Dedifferentiated amniotic fluid mesenchymal stem cell (primary cell): ENCODE measurements at regions not wholly inside any gene's neighbourhood (a gene's known extent, or its start where the extent isn't known, plus 50 kb on each side); places are given as distances from the start of the nearest gene placed in this dataset.
A peak's percentile ranks its signal among the peaks of the same experiment; 100 is the strongest.
"Not testable (repeated sequence)": the region's sequence is repeated elsewhere in the genome, so short reads cannot be mapped to it uniquely, and the experiment has no call there.

ENCODE experiments used
- DNase-seq: peaks from one replicate; pipeline ENCODE4 v3.0.0-alpha.2; 2016; ENCODE audit errors: extremely low spot score

DNA sequence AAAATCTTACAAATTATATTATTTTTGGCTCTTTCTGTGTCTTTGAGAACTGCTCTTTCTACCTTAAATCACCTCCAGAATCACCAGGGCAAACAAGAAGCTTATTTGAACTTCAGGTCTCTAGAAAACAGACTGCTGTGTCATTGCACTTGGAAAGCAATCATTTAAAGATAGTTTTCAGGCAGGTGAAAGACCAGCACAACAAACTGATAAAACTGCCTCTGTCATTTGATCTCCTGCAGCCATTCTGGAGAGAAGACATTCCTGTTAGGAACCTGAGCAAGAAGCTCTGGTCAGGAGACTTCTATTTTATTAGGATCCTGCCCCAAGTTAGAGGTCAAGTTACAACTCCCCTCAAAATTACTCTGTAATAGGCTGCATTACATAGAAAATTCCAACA, 50.7 kb upstream of the AP4E1 start:
- DNase-seq = no peak

GRCh38 chr15:50854601-50855490, 53.6 kb upstream of the AP4E1 start:
- no peak for DNase-seq

DNA sequence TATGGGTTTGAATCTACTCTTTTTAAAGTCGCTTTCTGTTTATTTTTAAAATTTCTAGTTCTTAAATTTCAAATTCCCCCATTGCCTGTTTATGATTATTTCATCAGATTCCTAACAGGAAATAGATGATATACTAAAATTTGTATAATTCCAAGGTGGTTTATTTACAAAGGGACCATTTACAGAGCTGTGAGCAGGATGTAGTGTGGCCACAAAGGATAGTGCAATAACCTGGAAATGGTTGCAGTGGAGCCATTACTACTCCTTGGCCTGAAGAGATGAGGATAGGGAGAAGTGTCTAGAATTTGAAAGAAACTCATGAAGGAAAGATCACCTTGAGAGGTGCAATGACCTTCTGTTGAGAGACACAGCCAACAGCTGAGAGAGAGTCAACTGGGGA, 58.5 kb upstream of the AP4E1 start:
- no peak for DNase-seq

DNA sequence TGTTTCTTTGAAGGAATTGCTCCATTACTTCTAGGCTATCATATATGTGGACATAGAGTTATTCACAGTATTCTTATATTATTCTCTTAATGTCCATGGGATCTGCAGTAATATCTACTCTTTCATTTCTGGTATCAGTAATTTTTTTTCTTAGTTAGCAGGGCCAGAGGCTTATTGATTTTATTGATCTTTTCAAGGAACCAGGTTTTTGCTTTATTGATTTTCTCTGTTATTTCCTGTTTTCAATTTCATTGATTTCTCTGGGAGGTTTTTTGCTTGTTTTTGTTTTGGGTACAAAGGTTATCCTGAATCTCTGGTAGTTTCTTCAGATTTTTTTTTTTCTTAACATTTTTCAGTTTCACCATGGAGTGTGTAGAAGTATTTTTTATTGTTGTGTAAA, 60.1 kb upstream of the AP4E1 start:
- DNase-seq = no peak

GRCh38 chr15:50845181-50845580, 63.3 kb upstream of the AP4E1 start:
- not testable (repeated sequence) for DNase-seq

GRCh38 chr15:50840520-50840919, 68.0 kb upstream of the AP4E1 start:
- no peak for DNase-seq

- no peak for DNase-seq
These were observed 71.2 kb upstream of the AP4E1 start for GRCh38 chr15:50837256-50837770.

DNA sequence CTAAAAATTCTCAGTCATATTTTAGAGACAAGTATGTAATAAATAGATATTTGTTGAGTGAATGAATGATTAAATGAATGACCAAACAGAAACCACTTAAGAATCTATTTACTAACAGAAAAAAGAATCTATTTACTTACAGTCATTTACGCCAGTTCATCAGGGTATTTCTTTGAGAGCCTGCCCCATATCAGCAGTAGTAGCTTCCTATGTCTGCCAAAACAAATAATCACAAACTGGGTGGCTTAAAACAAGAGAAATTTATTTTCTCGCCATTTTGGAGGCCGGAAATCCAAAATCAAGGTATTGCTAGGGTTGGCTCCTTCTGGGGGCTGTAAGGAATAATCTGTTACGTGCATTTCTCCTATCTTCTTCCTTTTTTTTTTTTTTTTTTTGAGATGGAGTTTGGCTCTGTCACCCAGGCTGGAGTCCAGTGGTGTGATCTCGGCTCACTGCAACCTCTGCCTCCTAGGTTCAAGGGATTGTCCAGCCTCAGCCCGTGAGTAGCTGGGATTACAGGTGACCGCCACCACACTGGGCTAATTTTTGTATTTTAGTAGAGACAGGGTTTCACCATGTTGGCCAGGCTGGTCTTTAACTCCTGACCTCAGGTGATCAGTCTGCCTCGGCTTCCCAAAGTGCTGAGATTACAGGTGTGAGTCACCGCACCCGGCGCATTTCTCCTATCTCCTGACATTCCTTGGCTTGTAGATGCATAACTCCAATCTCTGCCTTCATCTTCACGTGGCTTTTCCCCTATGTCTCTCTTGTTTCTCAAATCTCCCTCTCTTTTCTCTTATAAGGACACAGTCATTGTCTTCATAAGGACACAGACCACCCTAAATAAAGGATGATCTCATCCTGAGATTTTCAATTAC, 65.2 kb upstream of the SPPL2A start:
- no peak for DNase-seq

GRCh38 chr15:50828610-50829206, 63.2 kb upstream of the SPPL2A start:
- DNase-seq = peak; percentile 86

- DNase-seq = no peak
These were observed 60.4 kb upstream of the SPPL2A start for GRCh38 chr15:50825946-50826345.

DNA sequence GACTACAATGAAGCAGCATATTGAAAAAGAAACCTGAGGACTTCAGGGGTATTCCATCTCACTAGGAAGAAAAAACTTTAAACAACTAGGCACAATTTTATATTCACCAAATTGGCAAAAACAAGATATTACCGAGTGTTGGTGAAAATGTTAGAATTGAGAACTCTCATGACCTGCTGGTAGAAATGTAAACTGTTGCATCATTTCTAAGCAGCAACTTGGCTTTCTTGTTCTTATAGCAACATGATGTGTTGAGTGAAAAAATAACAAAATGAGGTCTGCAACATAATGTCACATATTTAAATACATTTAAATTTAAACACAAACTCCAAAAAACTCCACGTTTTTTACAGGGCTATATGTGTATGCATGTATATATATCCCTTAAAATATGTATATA, 59.0 kb upstream of the SPPL2A start:
- no peak for DNase-seq

DNA sequence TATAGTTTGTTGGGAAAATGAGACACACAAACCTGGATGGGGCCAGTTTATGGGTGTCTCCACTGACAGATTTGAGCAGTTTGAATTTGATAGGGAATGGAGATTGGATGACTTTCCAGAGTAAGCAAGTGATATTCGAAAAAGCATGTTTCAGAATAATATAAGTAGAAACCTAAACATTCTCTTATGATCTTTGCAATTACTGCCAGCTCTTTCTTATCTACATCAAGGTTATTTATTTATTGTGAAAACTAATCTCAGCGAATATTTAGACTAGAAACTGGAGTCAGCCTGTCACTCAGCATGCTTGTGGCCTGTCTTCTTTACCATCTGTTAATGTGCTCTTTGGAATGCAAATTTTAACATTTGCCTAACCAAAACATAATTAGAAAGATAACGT, 57.8 kb upstream of the SPPL2A start:
- DNase-seq = no peak

DNA sequence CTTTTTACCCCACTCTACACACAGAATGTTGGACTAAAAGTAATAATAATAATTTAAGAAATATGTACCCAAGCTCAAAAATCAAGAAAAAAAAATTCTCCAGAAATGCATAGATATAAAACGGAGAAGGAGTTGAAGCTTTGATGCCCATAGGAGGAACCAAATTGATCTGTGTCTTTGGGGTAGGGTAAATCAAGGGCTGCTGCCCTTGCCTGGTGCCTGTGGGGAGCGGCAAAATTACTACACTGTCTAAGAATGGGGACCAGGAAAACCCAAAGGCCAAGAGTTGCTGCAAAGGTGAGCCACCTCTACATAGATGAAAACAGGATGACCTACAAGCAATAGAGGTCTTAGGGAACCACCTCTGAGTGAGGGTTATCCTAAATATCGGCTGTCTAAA, 56.0 kb upstream of the SPPL2A start:
- DNase-seq = no peak

DNA sequence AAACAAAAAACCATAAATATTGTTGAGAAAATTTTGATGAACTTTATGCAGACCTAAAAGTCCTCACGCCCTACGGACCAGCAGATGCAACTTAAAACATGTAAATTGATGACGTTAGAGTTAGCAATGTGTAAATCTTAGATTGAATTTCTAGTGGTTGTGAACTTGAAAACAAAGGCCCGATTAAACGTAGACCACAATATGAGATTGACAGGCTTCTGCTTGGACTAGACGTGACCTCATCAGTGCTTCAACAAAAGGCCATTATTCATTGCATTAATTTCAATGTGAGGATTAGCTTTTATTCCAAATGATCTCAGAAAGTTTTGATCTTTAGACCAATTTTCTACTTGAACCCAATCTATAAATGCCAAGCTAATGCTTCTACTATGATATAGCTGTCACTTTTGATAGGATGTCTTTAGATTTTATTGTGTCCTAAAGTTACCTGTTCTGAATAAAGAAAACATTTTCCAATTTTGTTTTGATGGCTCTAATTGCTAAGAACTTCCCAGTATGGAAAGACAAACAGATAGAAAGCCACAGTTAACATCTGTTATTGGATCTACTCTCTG, 55.4 kb upstream of the SPPL2A start:
- no peak for DNase-seq

- DNase-seq = no peak
These were observed 53.8 kb upstream of the SPPL2A start for GRCh38 chr15:50819344-50819743.

- DNase-seq = no peak
These were observed 50.6 kb upstream of the SPPL2A start for GRCh38 chr15:50815958-50816590.
